H9 (cell line): ENCODE measurements at regions not wholly inside any gene's neighbourhood (a gene's known extent, or its start where the extent isn't known, plus 50 kb on each side); places are given as distances from the start of the nearest gene placed in this dataset.

Experiments used
- DNase-seq: peaks from one replicate; pipeline ENCODE4 v3.0.0-alpha.2; 2017
- H2AFZ ChIP-seq: one replicate; pipeline ENCODE4 v1.6.1; 2013; ENCODE audit warnings: mild to moderate bottlenecking, low read length, control low read depth, moderate library complexity
- H2AK5ac ChIP-seq: 2 replicates; pipeline ENCODE4 v1.6.1; 2013; ENCODE audit warnings: low read length, control low read depth, mixed read lengths; ENCODE audit not compliant: insufficient read length
- H2BK120ac ChIP-seq: one replicate; pipeline ENCODE4 v1.6.1; 2013; ENCODE audit warnings: low read depth, mild to moderate bottlenecking, low read length, control low read depth, inconsistent platforms; ENCODE audit not compliant: poor library complexity, severe bottlenecking
- H2BK12ac ChIP-seq: 2 replicates; pipeline ENCODE4 v1.6.1; 2013; ENCODE audit warnings: low read length, control low read depth, mixed read lengths, low read depth; ENCODE audit not compliant: insufficient read length
- H2BK15ac ChIP-seq: 2 replicates; pipeline ENCODE4 v1.6.1; 2013; ENCODE audit warnings: low read depth, low read length, control low read depth
- H2BK20ac ChIP-seq: one replicate; pipeline ENCODE4 v1.6.1; 2013; ENCODE audit warnings: low read depth, mild to moderate bottlenecking, low read length, control low read depth, inconsistent platforms; ENCODE audit not compliant: poor library complexity, severe bottlenecking
- H2BK5ac ChIP-seq: 2 replicates; pipeline ENCODE4 v1.6.1; 2013; ENCODE audit warnings: low read length, control low read depth, mixed read lengths; ENCODE audit not compliant: insufficient read length
- H3K14ac ChIP-seq: 2 replicates; pipeline ENCODE4 v1.6.1; 2013; ENCODE audit warnings: low read length, control low read depth; ENCODE audit not compliant: insufficient read depth
- H3K18ac ChIP-seq: 2 replicates; pipeline ENCODE4 v1.6.1; 2013; ENCODE audit warnings: low read depth, mild to moderate bottlenecking, mixed read lengths, low read length, control low read depth; ENCODE audit not compliant: insufficient read length
- H3K23ac ChIP-seq: 2 replicates; pipeline ENCODE4 v1.6.1; 2013; ENCODE audit warnings: low read length, control low read depth, mixed read lengths, low read depth; ENCODE audit not compliant: insufficient read length
- H3K23me2 ChIP-seq: 2 replicates; pipeline ENCODE4 v1.6.1; 2013; ENCODE audit warnings: low read depth, mild to moderate bottlenecking, mixed read lengths, low read length, control low read depth; ENCODE audit not compliant: insufficient read length, poor library complexity, severe bottlenecking
- H3K27ac ChIP-seq: 2 replicates; pipeline ENCODE4 v1.5.1; 2013; ENCODE audit warnings: low read length, control low read depth, mixed read lengths, low read depth; ENCODE audit not compliant: insufficient read length
- H3K27me3 ChIP-seq: 2 replicates; pipeline ENCODE4 v1.6.1; 2013; ENCODE audit warnings: low read length, control low read depth, inconsistent platforms; ENCODE audit not compliant: insufficient read depth
- H3K4ac ChIP-seq: 2 replicates; pipeline ENCODE4 v1.6.1; 2013; ENCODE audit warnings: low read depth, mild to moderate bottlenecking, control low read depth, inconsistent platforms, low read length, moderate library complexity
- H3K4me1 ChIP-seq: 2 replicates; pipeline ENCODE4 v1.6.1; 2013; ENCODE audit warnings: low read length, control low read depth, inconsistent platforms; ENCODE audit not compliant: insufficient read depth
- H3K4me2 ChIP-seq: 2 replicates; pipeline ENCODE4 v1.6.1; 2013; ENCODE audit warnings: low read length, control low read depth, mixed read lengths; ENCODE audit not compliant: insufficient read length, insufficient read depth
- H3K56ac ChIP-seq: 2 replicates; pipeline ENCODE4 v1.6.1; 2013; ENCODE audit warnings: low read depth, mild to moderate bottlenecking, mixed read lengths, low read length, control low read depth; ENCODE audit not compliant: insufficient read length
- H3K79me1 ChIP-seq: 2 replicates; pipeline ENCODE4 v1.6.1; 2013; ENCODE audit warnings: low read depth, mild to moderate bottlenecking, moderate library complexity, low read length, control low read depth, inconsistent platforms; ENCODE audit not compliant: insufficient read depth, poor library complexity, severe bottlenecking
- H3K79me2 ChIP-seq: 2 replicates; pipeline ENCODE4 v1.6.1; 2013; ENCODE audit warnings: low read length, control low read depth, inconsistent platforms; ENCODE audit not compliant: insufficient read depth
- H3K9ac ChIP-seq: 2 replicates; pipeline ENCODE4 v1.6.1; 2013; ENCODE audit warnings: low read length, control low read depth, mixed read lengths; ENCODE audit not compliant: insufficient read length; ENCODE audit errors: extremely low read depth
- H3K9me3 ChIP-seq: one replicate; pipeline ENCODE4 v1.6.1; 2013; ENCODE audit warnings: low read depth, low read length, inconsistent platforms; ENCODE audit not compliant: control insufficient read depth
- H3T11ph ChIP-seq: one replicate; pipeline ENCODE4 v1.6.1; 2013; ENCODE audit warnings: mild to moderate bottlenecking, low read length, control low read depth, inconsistent platforms
- H4K20me1 ChIP-seq: one replicate; pipeline ENCODE4 v1.6.1; 2013; ENCODE audit not compliant: control insufficient read depth, insufficient read length, insufficient read depth
- H4K5ac ChIP-seq: 2 replicates; pipeline ENCODE4 v1.6.1; 2013; ENCODE audit warnings: low read depth, mild to moderate bottlenecking, mixed read lengths, low read length, control low read depth; ENCODE audit not compliant: insufficient read length
- H4K8ac ChIP-seq: replicated peaks from 2 replicates; pipeline ENCODE4 v1.6.1; 2013; ENCODE audit warnings: low read length, control low read depth, mixed read lengths, low read depth; ENCODE audit not compliant: insufficient read length
- H4K91ac ChIP-seq: 2 replicates; pipeline ENCODE4 v1.6.1; 2013; ENCODE audit warnings: low read depth, mild to moderate bottlenecking, moderate library complexity, mixed read lengths, low read length, control low read depth; ENCODE audit not compliant: insufficient read length
- H3K27ac Mint-ChIP-seq, 3 experiments: 2 replicates in 2 of 3; 3 replicates in 1 of 3; pipeline ENCODE4 v1.8.0; 2020 to 2021; ENCODE audit warnings: mixed read lengths in 3 of 3, mild to moderate bottlenecking in 1 of 3, moderate library complexity in 1 of 3
- H3K27me3 Mint-ChIP-seq: 2 replicates; pipeline ENCODE4 v1.8.0; 2021; ENCODE audit warnings: low read depth, mild to moderate bottlenecking, moderate library complexity, mixed read lengths
- H3K36me3 Mint-ChIP-seq, 3 experiments: 2 replicates in 2 of 3; 3 replicates in 1 of 3; pipeline ENCODE4 v1.8.0; 2020 to 2021; ENCODE audit warnings: low read depth in 3 of 3, mixed read lengths in 3 of 3; ENCODE audit not compliant: insufficient read depth in 1 of 3
- H3K4me1 Mint-ChIP-seq, 2 experiments: 2 replicates each; pipeline ENCODE4 v1.8.0; 2020; ENCODE audit warnings: mixed read lengths in 2 of 2
- H3K4me3 Mint-ChIP-seq, 2 experiments: 2 replicates in 1 of 2; 3 replicates in 1 of 2; pipeline ENCODE4 v1.8.0; 2020 to 2021; ENCODE audit warnings: mild to moderate bottlenecking in 2 of 2, mixed read lengths in 2 of 2, moderate library complexity in 1 of 2
- H3K9me3 Mint-ChIP-seq, 2 experiments: 2 replicates in 1 of 2; 3 replicates in 1 of 2; pipeline ENCODE4 v1.8.0; 2020; ENCODE audit warnings: mild to moderate bottlenecking in 2 of 2, mixed read lengths in 2 of 2, moderate library complexity in 1 of 2
- CTCF ChIP-seq: fragments of 200-600 bp; sonication (generic); conservative IDR thresholded peaks from 3 replicates; pipeline ENCODE4 v1.8.0; 2021; ENCODE audit warnings: antibody characterized with exemption, mild to moderate bottlenecking
- WGBS: extraction: QIAGEN DNeasy Blood & Tissue Kit; methylation state at CpG from one replicate; pipeline ENCODE4 v1.1.7; 2013; ENCODE audit warnings: missing lambda C conversion rate, low lambda C conversion rate, mixed read lengths; ENCODE audit not compliant: insufficient read length; ENCODE audit errors: extremely low coverage; 5-methylcytosine and 5-hydroxymethylcytosine counted together

DNA sequence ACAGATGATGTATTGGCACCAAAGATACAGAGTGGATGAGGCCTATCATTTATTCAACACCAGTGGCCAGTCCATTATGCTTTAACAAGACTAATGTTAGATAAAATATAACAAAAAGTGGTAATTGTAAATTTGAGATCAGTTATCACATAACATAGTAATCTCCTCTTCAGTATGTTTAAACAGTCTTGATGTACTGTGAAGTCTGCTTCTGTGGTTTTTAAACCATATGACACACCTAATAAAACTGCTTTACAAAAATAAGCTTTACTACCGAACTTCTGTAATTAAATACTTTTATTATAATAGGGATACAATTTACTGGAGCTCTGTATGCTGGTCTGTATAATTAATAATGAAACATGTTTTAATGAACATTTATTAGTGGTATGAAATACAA is 2156.1 kb upstream of the CELF4 start:
- no peak overlapping the region for H2BK20ac ChIP-seq
- H3T11ph ChIP-seq = no peak overlapping the region
- no peak overlapping the region for H3K23ac ChIP-seq
- H2AK5ac ChIP-seq = no peak overlapping the region
- H3K14ac ChIP-seq = no peak overlapping the region
- Mint-ChIP-seq H3K27ac (no peak overlapping the region), H3K36me3 (no peaks in the 10 kb centered on the region), H3K4me1 (peaks cover 6% of the 10 kb centered on the region in 2 experiments; a peak in 3 of 4 replicates), H3K27me3 (no peaks in the 10 kb centered on the region), H3K9me3 (no peaks in the 10 kb centered on the region), H3K4me3 (no peak overlapping the region)
- no peak for TF ChIP-seq CTCF
- H2BK12ac ChIP-seq = no peak overlapping the region
- no peaks in the 10 kb centered on the region; the same call in 1 of the 2 replicates for H3K79me2 ChIP-seq
- H3K9ac ChIP-seq = no peak overlapping the region
- H3K23me2 ChIP-seq = no peaks in the 10 kb centered on the region
- no peak overlapping the region for H3K56ac ChIP-seq
- no peak overlapping the region for H2BK120ac ChIP-seq
- H4K20me1 ChIP-seq = no peaks in the 10 kb centered on the region
- H4K91ac ChIP-seq = no peak overlapping the region
- H3K4me1 ChIP-seq = no peaks in the 10 kb centered on the region
- DNase-seq = no peak
- no peak overlapping the region for H4K5ac ChIP-seq
- H3K9me3 ChIP-seq = no peaks in the 10 kb centered on the region
- H3K18ac ChIP-seq = no peak overlapping the region
- peaks cover 2% of the 10 kb centered on the region for H3K79me1 ChIP-seq
- H3K27ac ChIP-seq = no peak overlapping the region
- H3K4ac ChIP-seq = no peak overlapping the region
- H2BK5ac ChIP-seq = no peak overlapping the region
- no peak overlapping the region for H3K4me2 ChIP-seq
- no peaks in the 10 kb centered on the region for H3K27me3 ChIP-seq
- no peak overlapping the region for H4K8ac ChIP-seq
- no CpG with 5 or more reads among the region's 1 CpG for WGBS
- no peak overlapping the region for H2AFZ ChIP-seq
- no peak overlapping the region for H2BK15ac ChIP-seq
